GM23248 (cell line): ENCODE measurements at regions not wholly inside any gene's neighbourhood (a gene's known extent, or its start where the extent isn't known, plus 50 kb on each side); places are given as distances from the start of the nearest gene placed in this dataset.

Experiments
- DNase-seq: peaks from one replicate; pipeline ENCODE4 v3.0.0-alpha.2; 2015
- H2AFZ ChIP-seq: fragments of 200-600 bp; sonication (generic); 2 replicates; pipeline ENCODE4 v1.6.1; 2016; ENCODE audit warnings: antibody characterized with exemption
- H3F3A ChIP-seq: fragments of 200-600 bp; sonication (generic); 2 replicates; pipeline ENCODE4 v1.6.1; 2016; ENCODE audit warnings: mild to moderate bottlenecking, antibody characterized with exemption, mixed run types; ENCODE audit not compliant: insufficient read depth
- H3K27ac ChIP-seq: fragments of 200-600 bp; sonication (generic); 2 replicates; pipeline ENCODE4 v1.5.1; 2016; ENCODE audit warnings: mild to moderate bottlenecking
- H3K27me3 ChIP-seq: fragments of 200-600 bp; sonication (generic); replicated peaks from 2 replicates; pipeline ENCODE4 v1.6.1; 2016; ENCODE audit warnings: mild to moderate bottlenecking; ENCODE audit not compliant: insufficient read depth
- H3K36me3 ChIP-seq: fragments of 200-600 bp; sonication (generic); 2 replicates; pipeline ENCODE4 v1.6.1; 2016; ENCODE audit warnings: low read depth, mild to moderate bottlenecking
- H3K4me1 ChIP-seq: fragments of 200-600 bp; sonication (generic); 2 replicates; pipeline ENCODE4 v1.6.1; 2016; ENCODE audit warnings: mild to moderate bottlenecking; ENCODE audit not compliant: insufficient read depth
- H3K4me2 ChIP-seq: fragments of 200-600 bp; sonication (generic); one replicate; pipeline ENCODE4 v1.6.1; 2016; ENCODE audit warnings: mild to moderate bottlenecking; ENCODE audit not compliant: unreplicated experiment
- H3K4me3 ChIP-seq: fragments of 200-600 bp; sonication (generic); 2 replicates; pipeline ENCODE4 v1.5.1; 2016; ENCODE audit warnings: mild to moderate bottlenecking
- H3K79me2 ChIP-seq: fragments of 200-600 bp; sonication (generic); 2 replicates; pipeline ENCODE4 v1.6.1; 2016; ENCODE audit warnings: mild to moderate bottlenecking; ENCODE audit not compliant: insufficient read depth
- H3K9ac ChIP-seq: fragments of 200-600 bp; sonication (generic); 2 replicates; pipeline ENCODE4 v1.6.1; 2016; ENCODE audit warnings: mild to moderate bottlenecking
- H3K9me2 ChIP-seq: fragments of 200-600 bp; sonication (generic); 2 replicates; pipeline ENCODE4 v1.6.1; 2016; ENCODE audit warnings: mixed run types, mild to moderate bottlenecking, moderate library complexity; ENCODE audit not compliant: insufficient read depth
- H3K9me3 ChIP-seq: fragments of 200-600 bp; sonication (generic); one replicate; pipeline ENCODE4 v1.6.1; 2017; ENCODE audit warnings: low read depth
- H4K20me1 ChIP-seq: fragments of 200-600 bp; sonication (generic); 2 replicates; pipeline ENCODE4 v1.6.0; 2016; ENCODE audit not compliant: insufficient read depth
- EZH2 ChIP-seq: fragments of 200-600 bp; sonication (generic); IDR thresholded peaks from 2 replicates; pipeline ENCODE4 v1.6.1; 2018; ENCODE audit warnings: antibody characterized with exemption, mild to moderate bottlenecking; ENCODE audit not compliant: insufficient read depth, poor library complexity, severe bottlenecking
- EZH2phosphoT487 ChIP-seq: fragments of 200-600 bp; sonication (generic); IDR thresholded peaks from 2 replicates; pipeline ENCODE4 v1.6.1; 2018; ENCODE audit warnings: antibody characterized with exemption, moderate library complexity, mild to moderate bottlenecking, low read depth; ENCODE audit not compliant: insufficient read depth
- WGBS, 2 experiments: methylation state at CpG; one replicate each; pipeline ENCODE4 v1.1.6; 2015 to 2017; ENCODE audit warnings: low lambda C conversion rate in 2 of 2, low coverage in 1 of 2; ENCODE audit errors: missing lambda C conversion rate in 2 of 2; 5-methylcytosine and 5-hydroxymethylcytosine counted together
- in situ Hi-C: fragments of 300-500 bp; cut with MboI; formaldehyde crosslinking; loops from 2 replicates; pipeline ENCODE4 v1.15.0; 2020

DNA sequence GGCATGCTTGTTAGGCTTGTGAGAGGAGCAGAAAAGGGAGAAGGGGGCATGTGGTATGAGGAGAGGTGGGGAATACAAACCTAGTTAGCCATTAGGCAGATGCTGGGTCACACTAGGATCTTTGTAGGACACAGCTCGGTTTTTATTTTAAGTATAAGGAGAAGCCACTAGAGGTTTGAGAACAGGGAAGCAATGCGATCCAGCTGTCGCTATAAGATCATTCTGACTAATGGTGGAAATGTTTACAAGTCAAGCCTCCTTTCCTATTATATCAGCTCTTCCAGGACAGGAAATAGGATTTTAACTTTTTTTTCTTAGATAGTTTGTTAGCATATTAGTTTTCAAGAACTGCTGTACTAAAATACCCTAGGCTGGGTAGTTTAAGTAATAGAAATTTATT is 609.9 kb downstream of the INSC start:
- no peak overlapping the region for H2AFZ ChIP-seq
- DNase-seq = no peak
- H3K27me3 ChIP-seq = 0 out of 2 replicates have a peak, but pooled peaks cover 5% of the 10 kb centered on the region
- no peaks in the 10 kb centered on the region for H3K36me3 ChIP-seq
- TF ChIP-seq EZH2phosphoT487 (no peak), EZH2 (no peak)
- no peak overlapping the region for H3K9ac ChIP-seq
- H3K9me2 ChIP-seq = no peaks in the 10 kb centered on the region
- H4K20me1 ChIP-seq = no peaks in the 10 kb centered on the region
- H3K27ac ChIP-seq = no peak overlapping the region
- H3K4me1 ChIP-seq = no peaks in the 10 kb centered on the region
- H3K79me2 ChIP-seq = no peaks in the 10 kb centered on the region
- no peak overlapping the region for H3K4me3 ChIP-seq
- H3K4me2 ChIP-seq = no peak overlapping the region
- 57 to 68% methylated on average over 3 of the region's 3 CpGs for WGBS, 2 experiments
- no peaks in the 10 kb centered on the region for H3K9me3 ChIP-seq
- in situ Hi-C loops = no loop called here
- no peaks in the 10 kb centered on the region for H3F3A ChIP-seq

DNA sequence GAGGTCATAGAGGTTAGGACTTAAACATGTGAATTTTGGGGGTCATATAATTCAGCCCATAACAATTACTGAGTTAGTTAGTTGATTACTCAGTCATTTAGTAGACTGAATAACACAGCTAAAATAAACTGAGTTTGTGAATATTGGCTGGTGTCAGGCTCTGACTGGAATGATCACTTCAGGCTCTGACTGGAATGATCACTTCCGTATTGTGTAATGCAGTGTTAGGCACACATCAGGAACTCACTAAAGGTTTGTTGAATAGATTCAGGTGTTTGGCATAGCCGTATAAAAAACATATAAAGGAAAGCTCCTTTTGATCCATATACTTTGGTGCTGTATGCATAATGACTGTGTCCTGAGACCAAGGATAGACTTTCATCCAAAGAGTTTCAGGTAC is 610.5 kb downstream of the INSC start:
- H2AFZ ChIP-seq = no peak overlapping the region
- no peaks in the 10 kb centered on the region for H3K36me3 ChIP-seq
- H3K27me3 ChIP-seq = 0 out of 2 replicates have a peak, but pooled peaks cover 5% of the 10 kb centered on the region
- in situ Hi-C loops = no loop called here
- TF ChIP-seq EZH2phosphoT487 (no peak), EZH2 (no peak)
- no peaks in the 10 kb centered on the region for H3K4me1 ChIP-seq
- no peaks in the 10 kb centered on the region for H3K9me2 ChIP-seq
- H3K4me2 ChIP-seq = no peak overlapping the region
- H3K9me3 ChIP-seq = no peaks in the 10 kb centered on the region
- DNase-seq = no peak
- no peaks in the 10 kb centered on the region for H4K20me1 ChIP-seq
- WGBS, 2 experiments = 10 to 17% methylated on average over 2 of the region's 2 CpGs
- no peaks in the 10 kb centered on the region for H3F3A ChIP-seq
- H3K4me3 ChIP-seq = no peak overlapping the region
- no peak overlapping the region for H3K9ac ChIP-seq
- H3K79me2 ChIP-seq = no peaks in the 10 kb centered on the region
- no peak overlapping the region for H3K27ac ChIP-seq

DNA sequence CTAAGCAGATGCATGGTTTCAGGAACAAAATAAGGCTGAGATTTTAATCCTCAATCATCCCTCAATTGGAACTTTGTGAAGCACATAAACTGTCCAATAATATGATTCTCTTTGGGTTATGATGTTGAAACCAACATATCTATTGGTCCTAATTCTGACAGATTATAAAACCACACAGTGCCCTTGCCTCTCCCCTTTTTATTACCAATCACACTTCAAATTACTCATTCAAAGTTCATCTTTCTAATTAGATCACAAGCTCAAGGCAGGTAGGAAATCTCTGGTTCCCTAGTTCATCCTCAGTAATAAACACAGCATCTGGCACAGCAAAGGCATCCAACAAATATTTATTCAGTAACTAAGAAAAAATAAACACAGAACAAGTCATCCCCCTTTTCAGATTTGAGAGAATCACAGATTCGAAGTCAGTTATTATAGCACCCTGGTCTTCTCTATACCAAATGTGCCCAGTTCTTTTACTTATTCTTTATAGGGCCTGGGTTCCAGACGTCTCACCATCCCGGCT is 611.6 kb downstream of the INSC start:
- Histone ChIP-seq H3K36me3 (no peaks in the 10 kb centered on the region), H3F3A (no peaks in the 10 kb centered on the region), H2AFZ (no peak overlapping the region), H3K79me2 (no peaks in the 10 kb centered on the region), H3K4me3 (no peak overlapping the region), H3K9me3 (no peaks in the 10 kb centered on the region), H4K20me1 (no peaks in the 10 kb centered on the region), H3K4me2 (no peak overlapping the region), H3K27me3 (0 out of 2 replicates have a peak, but pooled peaks cover 5% of the 10 kb centered on the region), H3K9me2 (no peaks in the 10 kb centered on the region), H3K27ac (no peak overlapping the region), H3K9ac (no peak overlapping the region), H3K4me1 (no peaks in the 10 kb centered on the region)
- WGBS, 2 experiments = 0 to 2% methylated on average over 3 of the region's 3 CpGs
- TF ChIP-seq EZH2 (no peak), EZH2phosphoT487 (no peak)
- in situ Hi-C loops = no loop called here
- DNase-seq = no peak

DNA sequence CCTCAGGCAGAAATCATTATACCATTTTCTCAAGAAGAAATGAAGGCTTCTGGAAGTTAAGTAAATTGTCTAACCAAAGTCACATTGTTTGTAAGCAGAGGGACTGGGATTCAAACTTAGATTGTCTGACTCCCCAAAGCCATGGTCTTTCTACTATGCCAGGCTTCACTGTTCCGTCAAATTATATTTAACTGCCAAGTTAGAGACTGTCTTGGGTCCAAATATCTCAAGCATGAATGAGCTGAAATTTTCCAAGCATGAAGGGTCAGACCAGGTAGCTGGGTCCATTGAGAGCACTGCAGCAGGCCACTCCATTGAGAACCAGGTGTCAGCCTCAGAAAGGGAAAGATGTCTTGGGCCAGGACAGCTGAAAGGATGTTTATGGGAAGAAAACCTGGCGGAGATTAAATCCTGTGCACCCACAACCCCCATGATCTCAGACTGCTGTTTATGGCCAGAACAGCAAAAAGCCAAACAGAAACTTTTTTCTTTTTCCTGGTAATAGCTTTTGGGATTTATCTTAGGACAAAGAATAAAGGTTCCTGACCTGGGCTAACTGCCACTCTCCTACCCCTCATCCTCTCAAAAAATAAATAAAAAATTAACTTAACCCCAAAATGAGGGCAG is 612.3 kb downstream of the INSC start:
- no peak for TF ChIP-seq EZH2
- no peak for TF ChIP-seq EZH2phosphoT487
- Histone ChIP-seq H3K9me2 (no peaks in the 10 kb centered on the region), H3K4me2 (no peak overlapping the region), H3K79me2 (no peaks in the 10 kb centered on the region), H3K4me3 (no peak overlapping the region), H3K9me3 (no peaks in the 10 kb centered on the region), H2AFZ (no peak overlapping the region), H3K4me1 (no peaks in the 10 kb centered on the region), H3K27ac (no peak overlapping the region), H3K9ac (no peak overlapping the region), H3K36me3 (no peaks in the 10 kb centered on the region), H4K20me1 (no peaks in the 10 kb centered on the region), H3F3A (no peaks in the 10 kb centered on the region), H3K27me3 (0 out of 2 replicates have a peak, but pooled peaks cover 5% of the 10 kb centered on the region)
- DNase-seq = no peak
- in situ Hi-C loops = no loop called here
- 9 to 11% methylated on average over 2 of the region's 2 CpGs for WGBS, 2 experiments

DNA sequence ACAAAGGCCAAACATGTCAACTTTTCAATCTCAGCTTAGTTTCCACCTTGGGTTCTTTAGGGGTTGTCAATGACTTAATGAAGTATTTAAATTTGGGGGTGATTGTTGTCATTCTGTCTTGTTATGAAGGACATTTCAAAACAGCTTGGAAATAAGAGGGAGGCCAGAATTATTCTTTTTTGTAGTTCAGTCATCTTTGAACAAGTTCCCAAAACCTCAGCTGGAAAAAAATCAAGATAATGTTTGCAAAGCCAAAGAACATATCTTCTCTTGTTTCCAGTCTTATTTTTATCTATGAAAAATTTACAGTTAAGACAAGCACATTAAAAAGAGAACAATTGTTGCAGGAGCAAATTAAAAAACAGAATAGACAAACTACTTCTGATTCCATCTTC is 612.8 kb downstream of the INSC start:
- no peaks in the 10 kb centered on the region for H3K79me2 ChIP-seq
- no peak for DNase-seq
- in situ Hi-C loops = no loop called here
- H3K27ac ChIP-seq = no peak overlapping the region
- 0 out of 2 replicates have a peak, but pooled peaks cover 5% of the 10 kb centered on the region for H3K27me3 ChIP-seq
- no peaks in the 10 kb centered on the region for H3K9me3 ChIP-seq
- H3K36me3 ChIP-seq = no peaks in the 10 kb centered on the region
- TF ChIP-seq EZH2 (no peak), EZH2phosphoT487 (no peak)
- H3K4me1 ChIP-seq = no peaks in the 10 kb centered on the region
- no peaks in the 10 kb centered on the region for H3K9me2 ChIP-seq
- no peak overlapping the region for H3K4me2 ChIP-seq
- H3F3A ChIP-seq = no peaks in the 10 kb centered on the region
- no peak overlapping the region for H3K4me3 ChIP-seq
- no peaks in the 10 kb centered on the region for H4K20me1 ChIP-seq
- no peak overlapping the region for H3K9ac ChIP-seq
- H2AFZ ChIP-seq = no peak overlapping the region
